ENCODE measurements at regions not wholly inside any gene's neighbourhood (a gene's known extent, or its start where the extent isn't known, plus 50 kb on each side); places are given as distances from the start of the nearest gene placed in this dataset.
A peak's percentile ranks its signal among the peaks of the same experiment; 100 is the strongest.

DNA sequence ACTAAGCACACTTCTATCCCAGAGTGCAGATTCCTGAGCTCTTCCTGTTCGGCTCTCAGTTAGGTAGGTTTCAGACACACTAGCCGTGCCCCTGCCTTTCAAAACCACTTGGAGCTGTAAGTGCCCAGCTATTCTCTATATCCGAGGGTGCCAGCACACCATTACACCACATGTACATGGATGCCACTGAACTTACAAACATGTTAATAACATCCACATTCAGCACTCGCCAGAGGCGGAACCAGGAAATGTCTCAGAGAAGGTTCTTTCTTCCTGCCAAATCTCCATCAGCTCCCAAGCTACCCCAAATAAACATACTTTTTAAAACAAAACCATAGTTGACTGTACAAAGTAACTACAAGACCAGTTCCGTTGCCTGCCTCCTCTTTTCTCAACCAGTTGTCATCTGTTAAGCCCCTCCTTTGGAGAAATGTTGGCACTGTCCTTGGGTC, 78.4 kb upstream of the CTTNBP2NL start:
- Histone ChIP-seq H3K4me3 (ENCODE audit: low read length, poor library complexity, severe bottlenecking) (no peak overlapping the region), H3K79me2 (ENCODE audit: insufficient read depth, low read length) (no peaks in the 10 kb centered on the region), H3K4me2 (ENCODE audit: low read depth, low read length, poor library complexity, severe bottlenecking) (no peak overlapping the region), H3K4me1 (ENCODE audit: insufficient read depth, low read length, poor library complexity, severe bottlenecking) (peaks cover 4% of the 10 kb centered on the region), H3K36me3 (ENCODE audit: insufficient read depth, low read length) (no peaks in the 10 kb centered on the region), H4K20me1 (ENCODE audit: insufficient read depth, low read length, poor library complexity, severe bottlenecking) (no peaks in the 10 kb centered on the region), H3F3A (ENCODE audit: low read depth) (no peaks in the 10 kb centered on the region), H3K9ac (ENCODE audit: low read depth, low read length, poor library complexity, severe bottlenecking) (no peak overlapping the region), H3K9me3 (ENCODE audit: insufficient read depth, low read depth, low read length) (no peaks in the 10 kb centered on the region), H3K9me2 (replicated peaks; ENCODE audit: low read depth, low read length) (no peaks in the 10 kb centered on the region), H3K27me3 (ENCODE audit: insufficient read depth, low read length, poor library complexity, severe bottlenecking) (no peaks in the 10 kb centered on the region), H2AFZ (ENCODE audit: low read length) (no peak overlapping the region)
- TF ChIP-seq, protein P1, sequence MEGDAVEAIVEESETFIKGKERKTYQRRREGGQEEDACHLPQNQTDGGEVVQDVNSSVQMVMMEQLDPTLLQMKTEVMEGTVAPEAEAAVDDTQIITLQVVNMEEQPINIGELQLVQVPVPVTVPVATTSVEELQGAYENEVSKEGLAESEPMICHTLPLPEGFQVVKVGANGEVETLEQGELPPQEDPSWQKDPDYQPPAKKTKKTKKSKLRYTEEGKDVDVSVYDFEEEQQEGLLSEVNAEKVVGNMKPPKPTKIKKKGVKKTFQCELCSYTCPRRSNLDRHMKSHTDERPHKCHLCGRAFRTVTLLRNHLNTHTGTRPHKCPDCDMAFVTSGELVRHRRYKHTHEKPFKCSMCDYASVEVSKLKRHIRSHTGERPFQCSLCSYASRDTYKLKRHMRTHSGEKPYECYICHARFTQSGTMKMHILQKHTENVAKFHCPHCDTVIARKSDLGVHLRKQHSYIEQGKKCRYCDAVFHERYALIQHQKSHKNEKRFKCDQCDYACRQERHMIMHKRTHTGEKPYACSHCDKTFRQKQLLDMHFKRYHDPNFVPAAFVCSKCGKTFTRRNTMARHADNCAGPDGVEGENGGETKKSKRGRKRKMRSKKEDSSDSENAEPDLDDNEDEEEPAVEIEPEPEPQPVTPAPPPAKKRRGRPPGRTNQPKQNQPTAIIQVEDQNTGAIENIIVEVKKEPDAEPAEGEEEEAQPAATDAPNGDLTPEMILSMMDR (conservative IDR thresholded peaks at IDR 0.05; ENCODE audit: low read length), result no peak
- TF ChIP-seq EZH2phosphoT487 (IDR thresholded peaks at IDR 0.05; ENCODE audit: borderline replicate concordance), result no peak

DNA sequence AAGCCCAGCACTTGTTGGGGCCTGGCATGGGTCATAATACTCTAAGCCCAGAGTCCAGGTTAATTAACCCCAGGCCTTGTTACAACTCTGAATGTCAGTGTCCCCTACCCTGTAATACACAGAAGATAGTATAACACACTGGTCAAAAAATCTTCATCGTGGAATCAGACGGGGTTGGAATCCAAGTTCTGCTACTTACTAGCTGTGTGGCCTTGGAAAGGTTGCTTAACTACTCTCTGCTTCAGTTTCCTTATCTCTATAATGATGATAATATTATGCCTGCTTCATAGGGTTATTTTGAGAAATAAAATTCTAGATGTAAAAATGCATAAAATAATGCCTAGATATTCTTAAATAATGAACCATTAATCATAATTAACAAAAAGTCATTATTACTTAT, 77.8 kb upstream of the CTTNBP2NL start:
- H3K36me3 ChIP-seq (ENCODE audit: insufficient read depth, low read length), result no peaks in the 10 kb centered on the region
- no peaks in the 10 kb centered on the region for H3K79me2 ChIP-seq (ENCODE audit: insufficient read depth, low read length)
- H3K4me1 ChIP-seq (ENCODE audit: insufficient read depth, low read length, poor library complexity, severe bottlenecking), result peaks cover 4% of the 10 kb centered on the region
- H4K20me1 ChIP-seq (ENCODE audit: insufficient read depth, low read length, poor library complexity, severe bottlenecking), result no peaks in the 10 kb centered on the region
- no peak for TF ChIP-seq EZH2phosphoT487 (IDR thresholded peaks at IDR 0.05; ENCODE audit: borderline replicate concordance)
- TF ChIP-seq, protein P1 (conservative IDR thresholded peaks at IDR 0.05; ENCODE audit: low read length), result no peak
- H3K9ac ChIP-seq (ENCODE audit: low read depth, low read length, poor library complexity, severe bottlenecking), result no peak overlapping the region
- no peaks in the 10 kb centered on the region for H3K9me3 ChIP-seq (ENCODE audit: insufficient read depth, low read depth, low read length)
- H3K27me3 ChIP-seq (ENCODE audit: insufficient read depth, low read length, poor library complexity, severe bottlenecking), result no peaks in the 10 kb centered on the region
- no peaks in the 10 kb centered on the region for H3K9me2 ChIP-seq (replicated peaks; ENCODE audit: low read depth, low read length)
- no peaks in the 10 kb centered on the region for H3F3A ChIP-seq (ENCODE audit: low read depth)
- no peak overlapping the region for H2AFZ ChIP-seq (ENCODE audit: low read length)
- peak overlapping the region; percentile 52 for H3K4me2 ChIP-seq (ENCODE audit: low read depth, low read length, poor library complexity, severe bottlenecking)
- no peak overlapping the region for H3K4me3 ChIP-seq (ENCODE audit: low read length, poor library complexity, severe bottlenecking)

DNA sequence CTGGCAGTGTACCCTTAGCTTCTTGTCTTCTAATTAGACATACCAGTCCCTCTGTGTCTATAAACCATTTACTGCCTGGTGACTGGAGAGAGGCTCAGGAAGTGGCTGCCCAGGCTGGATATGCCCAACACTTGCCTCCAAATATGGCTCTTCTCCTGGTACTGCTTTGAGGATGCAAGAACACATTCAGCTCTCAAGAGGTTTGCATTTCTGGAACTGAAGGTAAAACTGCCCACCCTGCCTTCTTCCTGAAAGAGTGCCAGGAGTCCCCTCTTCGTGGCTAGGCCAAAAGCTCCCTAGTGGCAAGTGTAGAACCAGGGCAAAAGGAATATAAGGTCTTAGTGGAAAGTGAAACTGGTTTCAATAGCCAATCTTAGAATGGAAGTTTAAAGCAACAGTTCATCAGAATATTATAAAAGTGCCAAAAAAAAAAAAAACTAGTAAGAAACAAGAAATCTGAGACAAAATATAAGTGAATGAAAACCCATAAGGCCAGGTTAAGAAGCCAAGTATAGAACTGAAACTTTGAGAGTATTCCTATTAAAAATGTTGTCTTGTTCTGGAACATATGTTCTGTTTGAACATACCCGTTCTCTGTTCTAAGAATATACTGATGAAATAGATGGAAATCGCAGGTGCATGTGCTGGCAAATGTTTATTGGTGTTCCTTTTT, 77.2 kb upstream of the CTTNBP2NL start:
- Histone ChIP-seq H2AFZ (ENCODE audit: low read length) (peak overlapping the region; percentile 84), H4K20me1 (ENCODE audit: insufficient read depth, low read length, poor library complexity, severe bottlenecking) (no peaks in the 10 kb centered on the region), H3K4me2 (ENCODE audit: low read depth, low read length, poor library complexity, severe bottlenecking) (peak overlapping the region; percentile 52), H3K9me3 (ENCODE audit: insufficient read depth, low read depth, low read length) (no peaks in the 10 kb centered on the region), H3K4me1 (ENCODE audit: insufficient read depth, low read length, poor library complexity, severe bottlenecking) (peaks cover 4% of the 10 kb centered on the region), H3K36me3 (ENCODE audit: insufficient read depth, low read length) (no peaks in the 10 kb centered on the region), H3K79me2 (ENCODE audit: insufficient read depth, low read length) (no peaks in the 10 kb centered on the region), H3K9me2 (replicated peaks; ENCODE audit: low read depth, low read length) (no peaks in the 10 kb centered on the region), H3F3A (ENCODE audit: low read depth) (no peaks in the 10 kb centered on the region), H3K27me3 (ENCODE audit: insufficient read depth, low read length, poor library complexity, severe bottlenecking) (no peaks in the 10 kb centered on the region), H3K9ac (ENCODE audit: low read depth, low read length, poor library complexity, severe bottlenecking) (no peak overlapping the region), H3K4me3 (ENCODE audit: low read length, poor library complexity, severe bottlenecking) (peak overlapping the region; percentile 30)
- TF ChIP-seq, protein P1 (conservative IDR thresholded peaks at IDR 0.05; ENCODE audit: low read length), result no peak
- no peak for TF ChIP-seq EZH2phosphoT487 (IDR thresholded peaks at IDR 0.05; ENCODE audit: borderline replicate concordance)
